HEK293 (cell line): ENCODE measurements at regions not wholly inside any gene's neighbourhood (a gene's known extent, or its start where the extent isn't known, plus 50 kb on each side); places are given as distances from the start of the nearest gene placed in this dataset.

Experiments
- CTCF ChIP-seq: fragments of 450-650 bp; formaldehyde crosslinking; IDR thresholded peaks from 2 replicates; pipeline ENCODE4 v1.5.1; 2016; ENCODE audit warnings: missing biosample characterization, missing genetic modification characterization
- ZBTB8A ChIP-seq: fragments of 450-650 bp; formaldehyde crosslinking; IDR thresholded peaks from 2 replicates; pipeline ENCODE4 v1.5.1; 2016; ENCODE audit warnings: missing biosample characterization, missing genetic modification characterization
- ZNF501 ChIP-seq: fragments of 450-650 bp; formaldehyde crosslinking; IDR thresholded peaks from 2 replicates; pipeline ENCODE4 v1.5.1; 2016; ENCODE audit warnings: missing biosample characterization, missing genetic modification characterization
- ZNF792 ChIP-seq: fragments of 450-650 bp; formaldehyde crosslinking; IDR thresholded peaks from 2 replicates; pipeline ENCODE4 v1.5.1; 2016; ENCODE audit warnings: missing biosample characterization, missing genetic modification characterization
- ZNF830 ChIP-seq: fragments of 450-650 bp; IDR thresholded peaks from 2 replicates; pipeline ENCODE4 v1.5.0; 2018; ENCODE audit warnings: missing biosample characterization, missing genetic modification characterization, low read depth, mild to moderate bottlenecking, moderate library complexity
- TF ChIP-seq, protein P1 (sequence below): fragments of 450-650 bp; formaldehyde crosslinking; IDR thresholded peaks from 2 replicates; pipeline ENCODE4 v1.5.1; 2016; ENCODE audit warnings: missing biosample characterization, missing genetic modification characterization

DNA sequence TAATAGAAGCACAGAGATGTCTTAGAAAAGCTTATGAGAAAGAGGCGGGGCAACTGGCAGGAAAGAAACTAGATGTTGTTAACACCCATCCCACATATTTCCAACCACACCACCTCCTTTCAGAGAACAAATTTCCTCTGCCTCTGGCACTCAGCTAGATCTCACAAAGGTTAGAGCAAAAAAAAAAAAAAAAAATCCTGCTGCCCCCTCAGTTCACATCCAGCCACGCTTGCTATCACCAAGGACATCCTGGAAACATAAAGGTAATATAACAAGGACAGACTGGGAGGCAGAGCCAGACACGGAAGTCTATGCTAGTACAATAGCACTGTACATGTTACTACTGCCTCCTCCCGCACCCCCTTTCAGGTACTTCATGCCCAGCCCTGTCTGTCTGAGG lies 238.0 kb upstream of the PTGER4 start:
- TF ChIP-seq CTCF (no peak), ZBTB8A (tag by site-specific recombination) (no peak), ZNF830 (no peak), ZNF501 (no peak), ZNF792 (tag by site-specific recombination) (no peak)
- TF ChIP-seq, protein P1, sequence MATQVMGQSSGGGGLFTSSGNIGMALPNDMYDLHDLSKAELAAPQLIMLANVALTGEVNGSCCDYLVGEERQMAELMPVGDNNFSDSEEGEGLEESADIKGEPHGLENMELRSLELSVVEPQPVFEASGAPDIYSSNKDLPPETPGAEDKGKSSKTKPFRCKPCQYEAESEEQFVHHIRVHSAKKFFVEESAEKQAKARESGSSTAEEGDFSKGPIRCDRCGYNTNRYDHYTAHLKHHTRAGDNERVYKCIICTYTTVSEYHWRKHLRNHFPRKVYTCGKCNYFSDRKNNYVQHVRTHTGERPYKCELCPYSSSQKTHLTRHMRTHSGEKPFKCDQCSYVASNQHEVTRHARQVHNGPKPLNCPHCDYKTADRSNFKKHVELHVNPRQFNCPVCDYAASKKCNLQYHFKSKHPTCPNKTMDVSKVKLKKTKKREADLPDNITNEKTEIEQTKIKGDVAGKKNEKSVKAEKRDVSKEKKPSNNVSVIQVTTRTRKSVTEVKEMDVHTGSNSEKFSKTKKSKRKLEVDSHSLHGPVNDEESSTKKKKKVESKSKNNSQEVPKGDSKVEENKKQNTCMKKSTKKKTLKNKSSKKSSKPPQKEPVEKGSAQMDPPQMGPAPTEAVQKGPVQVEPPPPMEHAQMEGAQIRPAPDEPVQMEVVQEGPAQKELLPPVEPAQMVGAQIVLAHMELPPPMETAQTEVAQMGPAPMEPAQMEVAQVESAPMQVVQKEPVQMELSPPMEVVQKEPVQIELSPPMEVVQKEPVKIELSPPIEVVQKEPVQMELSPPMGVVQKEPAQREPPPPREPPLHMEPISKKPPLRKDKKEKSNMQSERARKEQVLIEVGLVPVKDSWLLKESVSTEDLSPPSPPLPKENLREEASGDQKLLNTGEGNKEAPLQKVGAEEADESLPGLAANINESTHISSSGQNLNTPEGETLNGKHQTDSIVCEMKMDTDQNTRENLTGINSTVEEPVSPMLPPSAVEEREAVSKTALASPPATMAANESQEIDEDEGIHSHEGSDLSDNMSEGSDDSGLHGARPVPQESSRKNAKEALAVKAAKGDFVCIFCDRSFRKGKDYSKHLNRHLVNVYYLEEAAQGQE: no peak
